SK-N-MC (cell line): ENCODE measurements at regions not wholly inside any gene's neighbourhood (a gene's known extent, or its start where the extent isn't known, plus 50 kb on each side); places are given as distances from the start of the nearest gene placed in this dataset.

ENCODE experiments used
- EZH2 ChIP-seq: fragments of 200-600 bp; sonication (generic); IDR thresholded peaks from one replicate; pipeline ENCODE4 v1.6.1; 2017; ENCODE audit warnings: antibody characterized with exemption
- FOXP2 ChIP-seq: optimal IDR thresholded peaks from 2 replicates; pipeline ENCODE3; 2011; ENCODE audit warnings: mild to moderate bottlenecking, moderate library complexity; ENCODE audit not compliant: insufficient read depth; ENCODE audit errors: extremely low read length, control extremely low read depth
- POLR2AphosphoS5 ChIP-seq: IDR thresholded peaks from 2 replicates; pipeline ENCODE4 v1.6.1; 2012; ENCODE audit warnings: mild to moderate bottlenecking, low read depth, low read length, borderline replicate concordance

DNA sequence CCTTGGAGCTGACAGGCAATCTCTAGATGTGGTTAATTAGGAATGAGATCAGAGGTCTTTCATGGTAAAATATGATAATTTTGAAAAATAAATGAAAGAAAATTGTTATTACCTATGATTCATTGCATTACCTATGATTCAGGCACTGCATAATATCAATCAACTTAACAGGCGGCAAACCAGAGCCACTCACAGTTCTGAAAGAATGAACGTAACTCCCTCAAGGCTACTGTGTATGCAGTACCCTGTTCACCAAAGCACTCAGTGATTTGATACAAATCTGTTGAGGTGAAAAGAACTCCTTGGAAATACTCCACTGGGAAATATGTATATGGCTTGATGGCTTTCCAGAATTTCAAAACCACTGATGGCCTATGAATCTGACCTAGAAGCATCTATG is 398.9 kb downstream of the ACTL7B start:
- TF ChIP-seq EZH2 (no peak), POLR2AphosphoS5 (no peak), FOXP2 (no peak)
